Stimulated activated CD4-positive, alpha-beta T cell treated with anti-CD3 and anti-CD28 coated beads, Interleukin-2, amount 100 ng/mL, for 24 hours (primary cell): ENCODE measurements at regions not wholly inside any gene's neighbourhood (a gene's known extent, or its start where the extent isn't known, plus 50 kb on each side); places are given as distances from the start of the nearest gene placed in this dataset.
"Not testable (repeated sequence)": the region's sequence is repeated elsewhere in the genome, so short reads cannot be mapped to it uniquely, and the experiment has no call there.

Source experiments
- DNase-seq, 2 donors: peaks; one replicate each; pipeline ENCODE4 v3.0.0-alpha.2; 2020

- DNase-seq = no peak
Measured at GRCh38 chr7:156590212-156590611, 50.4 kb upstream of the RNF32 start.

- no peak for DNase-seq
Measured at GRCh38 chr7:156589808-156590207, 50.8 kb upstream of the RNF32 start.

- DNase-seq = no peak
Measured at GRCh38 chr7:156585926-156586325, 54.6 kb upstream of the RNF32 start.

- no peak for DNase-seq
Measured at GRCh38 chr7:156585025-156585648, 55.4 kb upstream of the RNF32 start.

- no peak for DNase-seq
Measured at GRCh38 chr7:156582591-156583123, 57.9 kb upstream of the RNF32 start.

GRCh38 chr7:156580036-156580435 lies 60.5 kb upstream of the RNF32 start:
- DNase-seq = no peak

- DNase-seq = no peak
Measured at GRCh38 chr7:156579566-156579965, 61.0 kb upstream of the RNF32 start.

GRCh38 chr7:156578978-156579430 lies 61.6 kb upstream of the RNF32 start:
- DNase-seq = no peak

GRCh38 chr7:156578578-156578940 lies 62.0 kb upstream of the RNF32 start:
- DNase-seq = no peak

- DNase-seq = no peak
Measured at GRCh38 chr7:156577645-156578577, 62.7 kb upstream of the RNF32 start.

GRCh38 chr7:156576216-156577058 lies 64.1 kb upstream of the RNF32 start:
- DNase-seq = no peak

- no peak for DNase-seq
Measured at GRCh38 chr7:156568258-156568657, 72.3 kb upstream of the RNF32 start.

GRCh38 chr7:156566812-156567549 lies 73.6 kb upstream of the RNF32 start:
- no peak for DNase-seq

GRCh38 chr7:156565002-156565401 lies 75.6 kb upstream of the RNF32 start:
- not testable (repeated sequence) for DNase-seq

- no peak for DNase-seq
Measured at GRCh38 chr7:156560696-156561095, 79.9 kb upstream of the RNF32 start.

- DNase-seq = no peak
Measured at GRCh38 chr7:156560075-156560474, 80.5 kb upstream of the RNF32 start.

- no peak for DNase-seq
Measured at GRCh38 chr7:156559001-156559400, 81.6 kb upstream of the RNF32 start.

GRCh38 chr7:156558198-156558597 lies 82.4 kb upstream of the RNF32 start:
- DNase-seq = no peak

- DNase-seq = no peak
Measured at GRCh38 chr7:156556083-156556482, 84.5 kb upstream of the RNF32 start.

GRCh38 chr7:156554488-156554887 lies 86.1 kb upstream of the RNF32 start:
- no peak for DNase-seq

GRCh38 chr7:156549636-156550035 lies 90.9 kb upstream of the RNF32 start:
- DNase-seq = no peak

GRCh38 chr7:156547884-156548561 lies 92.6 kb upstream of the RNF32 start:
- DNase-seq = no peak
